ENCODE measurements at regions not wholly inside any gene's neighbourhood (a gene's known extent, or its start where the extent isn't known, plus 50 kb on each side); places are given as distances from the start of the nearest gene placed in this dataset.

- no peak for TF ChIP-seq CTCF (IDR thresholded peaks at IDR 0.05)
- no peak for TF ChIP-seq ZFX (IDR thresholded peaks at IDR 0.05; ENCODE audit: borderline replicate concordance)
Measured at GRCh38 chr2:78154586-78154985, 632.4 kb upstream of the LRRTM4 start.
